Right atrium auricular region (tissue), 2 donors: ENCODE measurements at regions not wholly inside any gene's neighbourhood (a gene's known extent, or its start where the extent isn't known, plus 50 kb on each side); places are given as distances from the start of the nearest gene placed in this dataset.
A peak's percentile ranks its signal among the peaks of the same experiment; 100 is the strongest.
"Not testable (repeated sequence)": the region's sequence is repeated elsewhere in the genome, so short reads cannot be mapped to it uniquely, and the experiment has no call there.

Experiments used
- DNase-seq: peaks from one replicate; pipeline ENCODE4 v3.0.0-alpha.2; 2019; ENCODE audit warnings: low spot score
- H3K27ac ChIP-seq, 2 donors: fragments of 200-600 bp; sonication (generic); 1 replicate in 1 of 2; 2 replicates in 1 of 2; pipeline ENCODE4 v1.5.1; 2016 to 2019
- H3K27me3 ChIP-seq, 2 donors: fragments of 200-600 bp; sonication (generic); one replicate each; pipeline versions ENCODE4 v1.5.1 to v1.6.0; 2017 to 2019
- H3K36me3 ChIP-seq: fragments of 200-600 bp; sonication (generic); one replicate; pipeline ENCODE4 v1.5.1; 2016
- H3K4me1 ChIP-seq, 2 donors: fragments of 200-600 bp; sonication (generic); one replicate each; pipeline versions ENCODE4 v1.5.1 to v1.6.0; 2017 to 2019
- H3K4me3 ChIP-seq, 2 donors: fragments of 200-600 bp; sonication (generic); 1 replicate in 1 of 2; 2 replicates in 1 of 2; pipeline ENCODE4 v1.5.1; 2017 to 2019; ENCODE audit warnings: mild to moderate bottlenecking in 1 of 2, moderate library complexity in 1 of 2
- H3K9me3 ChIP-seq, 2 donors: fragments of 200-600 bp; sonication (generic); one replicate each; pipeline ENCODE4 v1.5.1; 2019

DNA sequence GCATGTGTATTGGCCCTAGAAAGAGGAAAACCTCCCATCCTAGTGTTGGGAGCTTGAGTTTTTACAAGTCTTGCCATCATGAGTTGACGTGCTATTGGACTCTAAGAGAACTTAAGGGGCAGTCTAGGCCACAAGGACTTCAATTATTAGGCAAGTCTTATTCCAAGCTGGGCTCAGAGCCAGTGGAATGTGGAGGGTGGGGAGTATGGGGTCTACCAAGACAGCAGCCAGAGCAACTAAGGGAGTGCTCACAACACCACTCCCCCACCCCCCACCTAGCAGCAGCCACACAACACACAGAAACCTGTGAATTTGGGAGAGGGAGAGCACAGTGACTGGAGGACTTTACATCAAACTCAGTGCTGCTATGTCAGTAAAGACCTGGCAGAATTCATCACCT is 1625.6 kb downstream of the SPATA31A7 start:
- not testable (repeated sequence) for H3K27ac ChIP-seq, H3K9me3 ChIP-seq, H3K4me3 ChIP-seq, H3K27me3 ChIP-seq, H3K4me1 ChIP-seq, H3K36me3 ChIP-seq, DNase-seq

DNA sequence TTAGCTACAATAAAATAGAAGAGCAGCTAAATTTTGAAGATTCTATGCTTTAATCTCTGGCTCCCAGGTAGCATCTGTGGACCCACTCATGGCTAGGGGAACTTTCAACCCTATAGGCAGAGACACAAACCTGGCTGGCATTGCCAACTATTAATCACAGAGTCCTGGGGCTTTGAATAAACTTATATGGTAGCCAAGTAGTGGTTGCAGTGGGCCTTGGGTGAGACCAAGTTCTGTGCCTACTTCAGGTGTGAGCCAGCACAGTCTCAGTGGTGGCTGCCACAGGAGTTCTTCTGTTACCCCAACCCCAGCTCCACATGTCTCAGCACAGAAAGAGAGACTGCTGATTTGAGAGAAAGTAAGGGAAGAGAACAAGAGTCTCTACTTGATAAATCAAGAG is 1626.5 kb downstream of the SPATA31A7 start:
- not testable (repeated sequence) for H3K4me1 ChIP-seq, H3K36me3 ChIP-seq, H3K9me3 ChIP-seq, H3K4me3 ChIP-seq, H3K27ac ChIP-seq, H3K27me3 ChIP-seq
- DNase-seq, result peak; percentile 59

DNA sequence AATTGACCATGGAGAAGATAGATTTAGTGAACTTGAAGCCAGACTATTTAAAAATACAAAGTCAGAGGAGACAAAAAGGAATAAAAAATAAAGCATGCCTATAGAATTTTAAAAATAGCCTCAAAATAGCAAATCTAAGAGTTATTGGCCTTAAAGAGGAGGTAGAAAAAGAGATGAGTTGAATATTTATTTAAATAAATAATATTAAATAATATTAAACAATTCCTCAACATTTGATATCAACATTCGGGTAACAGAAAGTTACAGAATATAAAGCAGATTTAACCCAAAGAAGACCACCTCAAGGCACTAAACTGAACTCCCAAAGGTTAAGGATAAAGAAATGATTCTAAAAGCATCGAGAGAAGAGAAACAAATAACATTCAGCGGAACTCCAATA is 1627.4 kb downstream of the SPATA31A7 start:
- H3K4me3 ChIP-seq, H3K27ac ChIP-seq, H3K9me3 ChIP-seq, H3K36me3 ChIP-seq, H3K4me1 ChIP-seq, DNase-seq, H3K27me3 ChIP-seq: not testable (repeated sequence)

DNA sequence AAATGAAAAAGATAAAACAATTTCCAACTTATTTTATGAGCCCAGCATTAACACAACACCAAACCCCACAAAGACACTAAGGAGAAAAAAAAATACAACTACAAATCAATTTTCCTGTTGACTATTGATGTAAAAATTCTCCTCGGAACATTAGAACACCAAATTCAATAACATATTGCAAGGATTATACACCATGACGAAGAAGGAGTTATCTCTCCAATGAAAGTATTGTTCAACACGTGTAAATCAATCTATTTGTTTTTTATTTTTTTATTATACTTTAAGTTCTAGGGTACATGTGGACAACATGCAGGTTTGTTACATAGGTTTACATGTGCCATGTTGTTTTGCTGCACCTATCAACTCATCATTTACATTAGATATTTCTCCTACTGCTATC is 1632.3 kb downstream of the SPATA31A7 start:
- H3K9me3 ChIP-seq, H3K36me3 ChIP-seq, DNase-seq, H3K4me3 ChIP-seq, H3K4me1 ChIP-seq, H3K27ac ChIP-seq, H3K27me3 ChIP-seq: not testable (repeated sequence)

DNA sequence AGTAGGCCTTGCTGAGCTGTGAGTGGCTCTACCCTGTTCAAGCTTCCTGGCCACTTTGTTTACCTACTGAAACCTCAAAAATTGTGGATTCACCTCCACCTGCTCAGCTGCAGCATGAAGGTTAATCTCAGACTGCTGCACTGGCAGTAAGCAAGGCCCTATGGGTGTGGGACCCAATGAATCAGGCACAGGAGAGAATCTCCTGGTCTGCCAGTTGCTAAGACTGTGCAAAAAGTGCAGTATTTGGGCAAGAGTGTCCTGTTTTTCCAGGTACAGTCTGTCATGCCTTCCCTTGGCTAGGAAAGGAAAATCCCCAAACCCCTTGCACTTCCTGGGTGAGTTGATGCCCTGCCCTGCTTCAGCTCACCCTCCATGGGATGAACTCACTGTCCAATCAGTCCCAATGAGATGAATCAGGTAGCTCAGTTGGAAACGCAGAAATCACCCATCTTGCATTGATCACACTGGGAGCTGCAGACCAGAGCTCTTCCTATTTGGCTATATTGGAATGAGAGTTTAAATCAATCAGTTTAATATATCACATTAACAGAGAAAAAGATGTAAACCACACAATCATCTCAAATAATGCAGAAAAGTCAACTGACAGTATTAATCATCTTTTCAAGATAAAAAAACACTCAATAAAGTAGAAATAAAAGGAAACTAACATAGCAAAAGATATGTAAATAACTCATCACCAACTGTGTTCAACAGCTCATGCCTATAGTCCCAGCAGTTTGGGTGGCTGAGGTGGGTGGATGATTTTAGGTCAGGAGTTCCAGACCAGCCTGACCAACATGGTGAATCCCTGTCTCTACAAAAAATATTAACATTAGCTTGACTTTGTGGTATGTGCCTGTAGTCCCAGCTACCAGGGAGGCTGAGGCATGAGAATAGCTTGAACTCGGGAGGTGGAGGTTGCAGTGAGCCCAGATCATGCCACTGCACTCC is 1638.4 kb downstream of the SPATA31A7 start:
- not testable (repeated sequence) for DNase-seq, H3K4me3 ChIP-seq, H3K36me3 ChIP-seq, H3K27ac ChIP-seq, H3K9me3 ChIP-seq, H3K27me3 ChIP-seq, H3K4me1 ChIP-seq

DNA sequence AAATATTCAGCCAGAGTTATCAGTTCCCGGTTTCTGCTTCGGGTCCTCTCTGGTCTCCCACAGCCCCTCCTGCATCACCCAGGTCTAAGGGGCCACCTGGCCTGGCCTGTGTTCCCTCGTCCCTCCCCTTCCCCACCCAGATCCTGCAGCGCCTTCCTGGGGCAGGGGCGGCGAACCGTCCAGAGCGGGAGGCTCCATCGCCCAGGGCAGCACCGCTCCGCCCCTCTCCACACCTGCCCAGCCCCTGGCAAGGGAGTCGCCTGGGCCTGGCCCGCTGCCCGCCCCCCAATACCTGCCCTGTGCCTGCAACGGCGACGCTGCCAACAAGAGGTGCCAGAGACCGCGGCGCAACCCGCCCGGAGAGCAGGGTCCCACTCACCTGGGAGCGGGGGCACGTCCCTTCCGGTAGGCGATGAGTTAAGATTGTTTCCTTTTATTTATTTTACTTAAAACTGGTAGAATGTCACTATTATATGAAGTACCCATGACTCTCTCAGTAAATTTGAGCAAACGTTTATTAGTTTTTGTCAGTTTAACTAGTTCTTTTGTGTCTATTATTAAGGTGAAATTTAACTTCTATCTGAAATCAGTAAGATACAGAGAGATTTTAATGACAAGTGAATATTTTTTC is 1641.1 kb downstream of the SPATA31A7 start:
- H3K27me3 ChIP-seq, result not testable (repeated sequence)

DNA sequence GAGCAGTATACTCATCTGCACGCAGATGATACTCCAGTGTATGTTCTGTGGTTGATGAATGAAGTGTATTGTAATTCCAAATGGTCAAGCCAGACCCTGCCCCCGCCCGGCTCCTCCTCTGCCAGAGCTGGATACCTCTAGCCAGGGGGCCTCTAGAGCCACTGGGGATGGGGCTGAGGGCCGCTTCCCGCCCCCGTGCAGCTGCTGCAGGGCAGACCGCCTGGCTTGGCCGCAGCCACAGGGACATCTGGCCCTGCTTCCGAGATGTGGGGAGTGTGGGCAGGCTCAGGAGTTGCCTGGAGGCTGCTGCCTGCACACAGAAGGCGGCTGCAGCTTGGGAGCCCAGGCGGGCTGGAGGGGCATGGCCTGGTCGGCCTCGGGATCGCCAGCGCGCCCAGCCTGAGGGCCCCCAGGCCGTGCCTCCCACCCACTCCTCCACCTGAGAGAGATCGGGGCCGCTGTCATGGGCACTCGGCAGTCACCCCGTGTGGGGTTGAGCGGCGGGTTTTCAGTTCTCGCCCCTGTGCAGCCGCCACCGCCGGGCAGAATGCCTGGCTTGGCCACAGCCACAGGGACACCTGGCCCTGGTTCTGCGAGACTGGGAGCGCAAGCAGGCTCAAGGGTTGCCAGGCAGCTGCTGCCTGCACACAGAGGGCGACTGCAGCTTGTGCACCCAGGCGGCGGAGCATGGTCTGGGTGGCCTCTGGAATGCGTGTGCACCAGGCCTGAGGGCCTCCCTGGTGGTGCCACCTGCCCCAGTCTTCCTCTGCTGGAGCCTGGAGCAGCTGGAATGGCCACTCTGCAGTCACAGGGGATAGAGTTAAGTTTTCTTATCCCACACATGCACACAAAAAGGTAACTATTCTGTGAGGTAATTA is 1643.7 kb downstream of the SPATA31A7 start:
- not testable (repeated sequence) for H3K36me3 ChIP-seq, DNase-seq, H3K27ac ChIP-seq, H3K9me3 ChIP-seq, H3K4me3 ChIP-seq, H3K27me3 ChIP-seq
- peaks cover 0 to 10% of the 10 kb centered on the region in 2 donors for H3K4me1 ChIP-seq

More for the DNA sequence above, 1641.1 kb downstream of the SPATA31A7 start:
- H3K4me1 ChIP-seq, H3K27ac ChIP-seq, H3K9me3 ChIP-seq, DNase-seq, H3K4me3 ChIP-seq, H3K36me3 ChIP-seq: not testable (repeated sequence)

DNA sequence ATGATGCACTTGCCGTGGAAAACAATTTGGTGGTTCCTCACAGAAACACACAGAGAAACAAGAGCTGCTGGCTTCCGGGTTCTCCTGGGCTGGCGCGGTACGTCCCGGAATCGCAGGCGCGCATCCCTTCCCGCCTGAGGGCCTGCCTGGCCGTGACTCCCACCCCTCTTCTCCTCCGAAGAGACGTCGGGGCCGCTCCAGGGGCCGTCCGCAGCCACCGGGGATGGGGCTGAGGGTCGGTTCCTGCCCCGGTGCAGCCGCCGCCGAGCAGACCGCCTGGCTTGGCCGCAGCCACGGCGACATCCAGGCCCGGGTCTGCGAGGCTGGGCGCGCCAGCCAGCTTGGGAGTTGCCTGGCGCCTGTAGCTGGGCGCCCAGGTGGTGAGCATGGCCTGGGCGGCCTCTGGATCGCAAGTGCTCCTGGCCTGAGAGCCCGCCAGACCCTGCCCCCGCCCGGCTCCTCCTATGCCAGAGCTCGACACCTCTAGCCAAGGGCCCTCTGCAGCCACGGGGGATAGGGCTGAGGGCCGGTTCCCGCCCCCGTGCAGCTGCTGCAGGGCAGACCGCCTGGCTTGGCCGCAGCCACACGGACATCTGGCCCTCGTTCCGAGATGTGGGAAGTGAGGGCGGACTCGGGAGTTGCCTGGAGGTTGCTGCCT is 1647.5 kb downstream of the SPATA31A7 start:
- not testable (repeated sequence) for H3K27me3 ChIP-seq, H3K9me3 ChIP-seq, DNase-seq, H3K36me3 ChIP-seq
- Histone ChIP-seq H3K4me1 (peaks cover 0 to 10% of the 10 kb centered on the region in 2 donors), H3K27ac (peak overlapping the region; percentile 54 to 57), H3K4me3 (peak overlapping the region; percentile 32 to 46)

DNA sequence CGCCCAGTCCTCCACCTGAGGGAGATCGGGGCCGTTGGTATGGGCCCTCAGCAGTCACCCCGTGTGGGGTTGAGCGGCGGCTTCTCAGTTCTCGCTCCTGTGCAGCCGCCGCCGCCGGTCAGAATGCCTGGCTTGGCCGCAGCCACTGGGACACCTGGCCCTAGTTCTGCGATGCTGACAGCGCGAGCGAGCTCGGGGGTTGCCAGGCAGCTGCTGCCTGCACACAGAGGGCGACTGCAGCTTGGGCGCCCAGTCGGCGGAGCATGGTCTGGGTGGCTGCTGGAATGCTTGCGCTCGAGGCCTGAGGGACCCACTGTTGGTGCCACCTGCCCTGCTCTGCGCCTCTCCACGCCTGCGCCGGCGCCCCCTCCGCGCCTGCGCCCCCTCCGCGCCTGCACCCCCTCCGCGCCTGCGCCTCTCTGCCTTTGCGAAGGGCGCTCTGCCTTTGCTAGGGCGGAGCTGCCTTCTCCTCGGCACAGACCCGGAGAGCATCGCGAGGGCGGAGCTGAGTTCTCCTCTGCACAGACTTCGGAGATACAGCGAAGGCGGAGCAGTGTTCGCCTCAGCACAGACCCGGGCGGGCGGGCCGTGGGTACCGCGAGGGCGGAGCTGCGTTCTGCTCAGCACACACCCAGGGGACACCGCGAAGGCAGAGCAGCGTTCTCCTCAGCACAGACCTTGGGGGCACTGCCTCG is 1648.3 kb downstream of the SPATA31A7 start:
- H3K27me3 ChIP-seq, H3K36me3 ChIP-seq, H3K9me3 ChIP-seq: not testable (repeated sequence)
- peak; percentile 83 for DNase-seq
- Histone ChIP-seq H3K4me3 (peak overlapping the region; percentile 32 to 46), H3K27ac (peak overlapping the region; percentile 54 to 57), H3K4me1 (peaks cover 0 to 10% of the 10 kb centered on the region in 2 donors)

DNA sequence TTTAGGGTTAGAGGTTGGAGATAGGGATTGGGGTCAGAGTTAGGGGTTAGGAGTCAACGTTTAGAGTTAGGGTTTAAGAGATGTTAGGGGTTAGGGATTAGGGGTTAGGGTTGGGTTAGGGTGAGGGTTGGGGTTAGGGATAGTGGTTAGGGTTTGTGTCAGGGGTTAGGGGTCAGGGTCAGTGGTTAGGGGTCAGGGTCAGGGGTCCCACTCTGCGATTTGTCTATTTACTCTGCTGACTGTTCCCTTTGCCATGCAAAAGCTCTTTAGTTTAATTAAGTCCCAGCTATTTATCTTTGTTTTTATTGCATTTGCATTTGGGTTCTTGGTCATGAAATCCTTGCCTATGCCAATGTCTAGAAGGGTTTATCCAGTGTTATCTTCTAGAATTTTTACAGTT is 1649.3 kb downstream of the SPATA31A7 start:
- not testable (repeated sequence) for H3K27ac ChIP-seq

DNA sequence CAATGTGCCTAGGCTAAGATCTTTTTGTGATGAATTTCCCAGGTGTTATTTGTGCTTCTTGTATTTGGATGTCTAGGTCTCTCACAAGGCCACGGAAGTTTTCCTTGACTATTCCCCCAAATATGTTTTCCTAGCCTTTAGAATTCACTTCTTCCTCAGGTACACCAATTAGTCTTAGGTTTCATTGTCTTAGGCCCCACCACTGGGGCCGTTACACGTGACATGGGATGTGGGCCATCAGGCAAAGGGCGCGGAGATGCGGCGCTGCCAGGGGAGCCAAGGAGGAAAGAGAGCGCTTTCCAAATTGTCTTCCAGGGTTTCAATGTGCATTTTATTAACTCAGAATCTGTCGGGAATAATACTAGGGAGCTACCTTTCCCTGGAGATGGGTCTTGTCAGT is 1653.3 kb downstream of the SPATA31A7 start:
- H3K27me3 ChIP-seq, H3K36me3 ChIP-seq, H3K4me3 ChIP-seq, DNase-seq, H3K4me1 ChIP-seq, H3K27ac ChIP-seq: not testable (repeated sequence)
- H3K9me3 ChIP-seq, result peaks cover 0 to 11% of the 10 kb centered on the region in 2 donors

More for the DNA sequence above, 1649.3 kb downstream of the SPATA31A7 start:
- peaks cover 0 to 11% of the 10 kb centered on the region in 2 donors for H3K9me3 ChIP-seq
- not testable (repeated sequence) for H3K4me3 ChIP-seq, H3K36me3 ChIP-seq, H3K27me3 ChIP-seq, DNase-seq
- H3K4me1 ChIP-seq, result peaks cover 0 to 10% of the 10 kb centered on the region in 2 donors

DNA sequence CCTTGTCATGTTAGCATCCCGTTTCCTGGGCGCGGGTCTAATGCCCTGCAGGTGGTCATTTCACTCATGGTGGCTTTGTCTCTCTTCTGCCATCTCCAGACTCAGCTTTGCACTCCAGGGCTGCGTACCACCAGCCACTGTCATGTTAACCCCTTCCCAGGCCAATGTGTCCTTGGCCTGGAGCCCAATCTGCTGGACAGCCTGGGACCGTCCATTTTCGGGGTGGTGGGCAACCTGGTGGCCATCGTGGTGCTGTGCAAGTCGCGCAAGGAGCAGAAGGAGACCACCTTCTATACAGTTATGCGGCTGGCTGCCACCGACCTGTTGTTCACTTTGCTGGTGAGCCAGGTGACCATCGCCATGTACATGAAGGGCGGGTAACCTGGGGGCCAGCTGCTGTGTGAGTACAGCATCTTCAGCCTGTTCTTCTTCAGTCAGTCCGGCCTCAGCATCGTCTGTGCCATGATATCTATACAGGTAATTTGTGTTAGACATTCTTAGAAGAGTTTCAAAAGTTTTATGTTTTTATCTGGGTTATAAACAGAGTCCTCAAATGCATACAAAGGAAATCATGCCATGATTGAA is 1654.0 kb downstream of the SPATA31A7 start:
- H3K27me3 ChIP-seq, H3K4me3 ChIP-seq, DNase-seq, H3K4me1 ChIP-seq, H3K36me3 ChIP-seq, H3K27ac ChIP-seq: not testable (repeated sequence)
- H3K9me3 ChIP-seq, result peaks cover 0 to 11% of the 10 kb centered on the region in 2 donors

DNA sequence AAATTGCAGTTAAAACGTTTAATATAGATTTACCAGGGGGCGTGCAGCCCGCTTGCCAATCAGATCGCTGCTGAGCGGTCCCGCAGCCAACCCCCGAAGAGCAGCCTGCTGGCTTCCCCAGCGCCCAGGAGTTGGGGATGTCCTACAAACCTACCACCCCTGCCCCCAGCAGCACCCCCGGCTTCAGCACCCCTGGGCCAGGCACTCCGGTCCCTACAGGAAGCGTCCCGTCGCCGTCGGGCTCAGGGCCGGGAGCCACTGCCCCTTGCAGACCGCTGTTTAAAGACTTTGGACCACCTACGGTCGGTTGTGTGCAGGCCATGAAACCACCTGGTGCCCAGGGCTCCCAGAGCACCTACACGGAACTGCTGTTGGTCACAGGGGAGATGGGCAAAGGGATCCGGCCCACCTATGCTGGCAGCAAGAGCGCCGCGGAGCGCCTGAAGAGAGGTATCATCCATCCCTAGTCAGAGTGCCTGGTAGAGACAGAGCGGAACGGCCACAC is 1654.9 kb downstream of the SPATA31A7 start:
- not testable (repeated sequence) for H3K27ac ChIP-seq, H3K36me3 ChIP-seq, DNase-seq, H3K4me3 ChIP-seq, H3K4me1 ChIP-seq, H3K27me3 ChIP-seq
- peaks cover 0 to 11% of the 10 kb centered on the region in 2 donors for H3K9me3 ChIP-seq
